Mucosa of rectum (tissue), 2 donors: ENCODE measurements at regions not wholly inside any gene's neighbourhood (a gene's known extent, or its start where the extent isn't known, plus 50 kb on each side); places are given as distances from the start of the nearest gene placed in this dataset.
"Not testable (repeated sequence)": the region's sequence is repeated elsewhere in the genome, so short reads cannot be mapped to it uniquely, and the experiment has no call there.

ENCODE experiments used
- H3K27ac ChIP-seq, 2 donors: one replicate each; pipeline ENCODE4 v1.7.0; 2013; ENCODE audit warnings: inconsistent platforms in 2 of 2, low read depth in 2 of 2, low read length in 2 of 2
- H3K27me3 ChIP-seq, 2 donors: one replicate each; pipeline ENCODE4 v1.7.0; 2013; ENCODE audit warnings: low read length in 2 of 2; ENCODE audit not compliant: control insufficient read depth in 2 of 2, insufficient read depth in 2 of 2
- H3K36me3 ChIP-seq, 2 donors: one replicate each; pipeline ENCODE4 v1.7.0; 2013; ENCODE audit warnings: low read length in 2 of 2; ENCODE audit not compliant: control insufficient read depth in 2 of 2, insufficient read depth in 2 of 2
- H3K4me1 ChIP-seq, 2 donors: one replicate each; pipeline ENCODE4 v1.7.0; 2013; ENCODE audit warnings: low read length in 2 of 2, mild to moderate bottlenecking in 1 of 2; ENCODE audit not compliant: control insufficient read depth in 2 of 2, insufficient read depth in 2 of 2
- H3K4me3 ChIP-seq, 2 donors: one replicate each; pipeline ENCODE4 v1.7.0; 2013; ENCODE audit warnings: low read length in 2 of 2
- H3K9ac ChIP-seq, 2 donors: one replicate each; pipeline ENCODE4 v1.7.0; 2013; ENCODE audit warnings: low read length in 2 of 2, low read depth in 1 of 2, mild to moderate bottlenecking in 1 of 2
- H3K9me3 ChIP-seq, 2 donors: one replicate each; pipeline ENCODE4 v1.7.0; 2013; ENCODE audit warnings: low read length in 2 of 2; ENCODE audit not compliant: control insufficient read depth in 2 of 2
- donor health status: healthy.
- donor health status: Normal muscosa, but diverticular disease.

GRCh38 chr16:29141586-29142324 lies 156.9 kb downstream of the LAT start:
- H3K4me1 ChIP-seq: no peaks in the 10 kb centered on the region
- peaks cover 0 to 3% of the 10 kb centered on the region in 2 donors for H3K36me3 ChIP-seq
- H3K4me3 ChIP-seq: no peak overlapping the region
- no peak overlapping the region for H3K9ac ChIP-seq
- H3K27ac ChIP-seq: no peak overlapping the region
- H3K9me3 ChIP-seq: no peaks in the 10 kb centered on the region
- H3K27me3 ChIP-seq: no peaks in the 10 kb centered on the region

GRCh38 chr16:29141121-29141520 lies 156.3 kb downstream of the LAT start:
- H3K9me3 ChIP-seq, H3K27ac ChIP-seq, H3K9ac ChIP-seq, H3K4me1 ChIP-seq, H3K27me3 ChIP-seq, H3K4me3 ChIP-seq, H3K36me3 ChIP-seq: not testable (repeated sequence)

- not testable (repeated sequence) for H3K9ac ChIP-seq, H3K4me1 ChIP-seq, H3K27me3 ChIP-seq, H3K27ac ChIP-seq, H3K9me3 ChIP-seq, H3K36me3 ChIP-seq, H3K4me3 ChIP-seq
Observed at GRCh38 chr16:29139901-29140855, 155.3 kb downstream of the LAT start.

- H3K27ac ChIP-seq: no peak overlapping the region
- no peak overlapping the region for H3K4me3 ChIP-seq
- no peaks in the 10 kb centered on the region for H3K36me3 ChIP-seq
Observed at GRCh38 chr16:29139261-29139802, 154.5 kb downstream of the LAT start.

GRCh38 chr16:29138698-29139097 lies 153.8 kb downstream of the LAT start:
- not testable (repeated sequence) for H3K9me3 ChIP-seq, H3K27ac ChIP-seq, H3K9ac ChIP-seq, H3K27me3 ChIP-seq, H3K4me1 ChIP-seq, H3K4me3 ChIP-seq, H3K36me3 ChIP-seq

More at GRCh38 chr16:29139261-29139802, 154.5 kb downstream of the LAT start:
- H3K27me3 ChIP-seq: no peaks in the 10 kb centered on the region
- no peaks in the 10 kb centered on the region for H3K9me3 ChIP-seq
- no peak overlapping the region for H3K9ac ChIP-seq
- H3K4me1 ChIP-seq: no peaks in the 10 kb centered on the region

GRCh38 chr16:29137894-29138662 lies 153.2 kb downstream of the LAT start:
- not testable (repeated sequence) for H3K4me1 ChIP-seq

GRCh38 chr16:29137461-29137860 lies 152.6 kb downstream of the LAT start:
- not testable (repeated sequence) for H3K27ac ChIP-seq, H3K9ac ChIP-seq, H3K9me3 ChIP-seq, H3K36me3 ChIP-seq, H3K4me3 ChIP-seq, H3K4me1 ChIP-seq, H3K27me3 ChIP-seq

More at GRCh38 chr16:29137894-29138662, 153.2 kb downstream of the LAT start:
- H3K9me3 ChIP-seq, H3K4me3 ChIP-seq, H3K36me3 ChIP-seq, H3K27me3 ChIP-seq, H3K27ac ChIP-seq, H3K9ac ChIP-seq: not testable (repeated sequence)

GRCh38 chr16:29136916-29137315 lies 152.1 kb downstream of the LAT start:
- H3K36me3 ChIP-seq, H3K4me1 ChIP-seq, H3K9ac ChIP-seq, H3K4me3 ChIP-seq, H3K9me3 ChIP-seq, H3K27me3 ChIP-seq, H3K27ac ChIP-seq: not testable (repeated sequence)

GRCh38 chr16:29136046-29136696 lies 151.3 kb downstream of the LAT start:
- not testable (repeated sequence) for H3K4me1 ChIP-seq, H3K9ac ChIP-seq, H3K27me3 ChIP-seq, H3K27ac ChIP-seq, H3K9me3 ChIP-seq, H3K36me3 ChIP-seq, H3K4me3 ChIP-seq
